ENCODE measurements at regions not wholly inside any gene's neighbourhood (a gene's known extent, or its start where the extent isn't known, plus 50 kb on each side); places are given as distances from the start of the nearest gene placed in this dataset.

DNA sequence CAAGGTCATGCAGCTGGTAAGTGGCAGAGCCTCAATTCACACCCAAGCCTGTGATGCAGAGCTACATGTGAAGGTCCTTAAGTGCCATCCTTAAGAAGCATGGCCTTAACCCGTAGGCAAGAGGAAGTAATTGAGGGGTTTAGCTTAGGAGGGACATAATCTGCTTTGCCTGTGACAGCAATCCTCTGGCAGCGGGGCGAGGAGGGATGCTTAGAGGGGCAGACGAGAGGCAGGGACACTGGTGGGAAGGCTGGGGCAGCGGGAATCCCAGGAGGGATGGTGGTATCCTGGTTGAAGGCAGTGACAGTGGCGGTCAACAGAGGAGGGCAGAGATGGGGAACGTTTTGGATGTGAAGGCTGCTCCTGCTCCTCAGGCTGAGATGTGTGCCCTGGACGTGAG is 88.1 kb downstream of the EFNB1 start:
- H3K36me3 ChIP-seq (ENCODE audit: low read depth) = no peaks in the 10 kb centered on the region
- TF ChIP-seq, protein P1, sequence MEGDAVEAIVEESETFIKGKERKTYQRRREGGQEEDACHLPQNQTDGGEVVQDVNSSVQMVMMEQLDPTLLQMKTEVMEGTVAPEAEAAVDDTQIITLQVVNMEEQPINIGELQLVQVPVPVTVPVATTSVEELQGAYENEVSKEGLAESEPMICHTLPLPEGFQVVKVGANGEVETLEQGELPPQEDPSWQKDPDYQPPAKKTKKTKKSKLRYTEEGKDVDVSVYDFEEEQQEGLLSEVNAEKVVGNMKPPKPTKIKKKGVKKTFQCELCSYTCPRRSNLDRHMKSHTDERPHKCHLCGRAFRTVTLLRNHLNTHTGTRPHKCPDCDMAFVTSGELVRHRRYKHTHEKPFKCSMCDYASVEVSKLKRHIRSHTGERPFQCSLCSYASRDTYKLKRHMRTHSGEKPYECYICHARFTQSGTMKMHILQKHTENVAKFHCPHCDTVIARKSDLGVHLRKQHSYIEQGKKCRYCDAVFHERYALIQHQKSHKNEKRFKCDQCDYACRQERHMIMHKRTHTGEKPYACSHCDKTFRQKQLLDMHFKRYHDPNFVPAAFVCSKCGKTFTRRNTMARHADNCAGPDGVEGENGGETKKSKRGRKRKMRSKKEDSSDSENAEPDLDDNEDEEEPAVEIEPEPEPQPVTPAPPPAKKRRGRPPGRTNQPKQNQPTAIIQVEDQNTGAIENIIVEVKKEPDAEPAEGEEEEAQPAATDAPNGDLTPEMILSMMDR (IDR thresholded peaks at IDR 0.05) = no peak

DNA sequence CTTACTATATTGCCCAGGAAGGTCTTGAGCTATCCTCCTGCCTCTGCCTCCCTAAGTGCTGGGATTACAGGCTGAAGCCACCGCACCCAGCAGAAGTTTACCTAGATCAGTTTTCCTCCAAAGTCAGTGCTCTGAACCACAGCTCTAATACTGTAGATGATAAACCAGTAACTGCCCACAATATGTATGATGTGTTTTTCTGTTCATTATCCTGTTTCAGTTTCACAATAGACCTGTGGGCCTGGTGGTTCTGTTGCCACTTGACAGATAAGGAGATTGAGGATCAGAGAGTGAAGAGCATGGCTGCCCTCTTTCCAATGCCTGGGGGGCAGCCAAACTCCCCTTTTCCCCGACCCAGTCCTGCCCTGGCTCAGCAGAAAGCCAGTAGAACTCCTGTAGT is 87.0 kb downstream of the EFNB1 start:
- intact Hi-C loops (cut with DNase I, micrococcal nuclease) = no loop called here
- no peaks in the 10 kb centered on the region for H3K9me3 ChIP-seq
- no peaks in the 10 kb centered on the region for H3K4me1 ChIP-seq (ENCODE audit: low read depth)
- TF ChIP-seq, protein P1 (IDR thresholded peaks at IDR 0.05) = no peak
- no peak overlapping the region for H3K4me3 ChIP-seq
- ATAC-seq (peak; percentile 19), DNase-seq (no peak)
- no peaks in the 10 kb centered on the region for H3K36me3 ChIP-seq (ENCODE audit: low read depth)

More for the DNA sequence above, 88.1 kb downstream of the EFNB1 start:
- intact Hi-C loops (cut with DNase I, micrococcal nuclease) = no loop called here
- Histone ChIP-seq H3K4me3 (no peak overlapping the region), H3K9me3 (no peaks in the 10 kb centered on the region), H3K4me1 (ENCODE audit: low read depth) (no peaks in the 10 kb centered on the region)
- ATAC-seq = no peak
- DNase-seq = no peak

DNA sequence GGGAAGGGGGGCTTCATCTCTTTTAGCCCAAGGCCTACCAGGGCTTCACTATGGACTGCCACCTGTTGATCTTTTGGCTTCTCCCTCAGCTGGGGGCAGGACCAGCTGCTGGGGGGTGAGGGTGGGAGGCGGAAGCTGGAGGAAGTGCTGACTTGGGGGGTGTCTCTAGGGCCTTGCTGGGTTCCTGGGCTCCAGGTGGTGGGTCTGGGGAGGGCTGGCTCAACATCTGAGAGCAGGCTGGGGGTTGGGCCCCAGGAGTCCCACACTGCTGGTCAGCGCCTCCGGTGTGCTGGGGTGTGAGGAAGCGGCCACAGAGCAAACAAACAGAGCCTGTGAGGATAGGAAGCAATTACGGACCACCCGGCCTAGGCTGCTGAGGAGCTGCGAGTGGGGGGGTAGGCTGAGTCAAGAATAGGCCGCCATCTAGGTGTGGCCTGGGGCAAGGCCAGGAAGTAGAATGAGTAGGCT is 85.7 kb downstream of the EFNB1 start:
- no peaks in the 10 kb centered on the region for H3K9me3 ChIP-seq
- no peaks in the 10 kb centered on the region for H3K36me3 ChIP-seq (ENCODE audit: low read depth)
- intact Hi-C loops (cut with DNase I, micrococcal nuclease) = no loop called here

DNA sequence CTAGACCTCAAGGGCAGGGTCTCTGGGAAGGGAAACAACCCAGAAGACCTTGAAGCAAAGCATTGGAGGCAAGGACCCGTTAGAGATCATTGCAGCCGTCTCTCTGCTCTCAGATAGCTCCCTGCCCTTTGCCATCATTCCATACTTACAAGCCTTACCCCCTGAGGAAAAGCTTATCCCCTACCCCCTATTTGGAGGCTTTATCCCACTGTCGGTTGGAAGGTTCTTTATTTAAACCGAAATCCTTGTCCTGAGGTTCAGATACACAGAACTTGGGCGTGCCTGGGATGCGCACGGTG is 84.4 kb downstream of the EFNB1 start:
- Histone ChIP-seq H3K4me3 (no peak overlapping the region), H3K9me3 (no peaks in the 10 kb centered on the region), H3K36me3 (ENCODE audit: low read depth) (no peaks in the 10 kb centered on the region), H3K4me1 (ENCODE audit: low read depth) (no peaks in the 10 kb centered on the region)
- intact Hi-C loops (cut with DNase I, micrococcal nuclease) = no loop called here
- ATAC-seq = no peak
- no peak for DNase-seq
- TF ChIP-seq, protein P1 (IDR thresholded peaks at IDR 0.05) = no peak

More for the DNA sequence above, 85.7 kb downstream of the EFNB1 start:
- Histone ChIP-seq H3K4me1 (ENCODE audit: low read depth) (no peaks in the 10 kb centered on the region), H3K4me3 (no peak overlapping the region)
- TF ChIP-seq, protein P1 (IDR thresholded peaks at IDR 0.05) = no peak
- DNase-seq = no peak
- no peak for ATAC-seq

DNA sequence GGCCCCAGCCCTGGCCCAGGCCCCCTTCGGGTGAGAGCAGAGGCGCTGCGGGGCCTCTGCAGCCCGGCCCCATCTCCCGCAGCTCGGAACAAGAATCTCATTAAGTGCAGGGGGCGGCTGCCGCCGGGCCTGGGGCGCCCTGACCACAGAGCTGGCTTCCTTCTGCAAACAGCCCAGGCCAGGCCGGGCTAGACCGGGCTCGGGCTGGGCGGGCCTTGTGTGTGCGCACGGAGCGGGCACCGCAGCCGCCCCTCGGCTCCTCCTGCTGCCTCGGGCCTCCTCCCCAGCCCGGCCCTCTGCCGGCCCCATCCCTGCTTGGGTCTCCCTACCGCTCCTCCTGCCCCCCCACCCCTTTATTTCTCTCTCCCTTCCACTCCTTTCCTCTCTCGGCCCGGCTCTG is 83.3 kb downstream of the EFNB1 start:
- no peaks in the 10 kb centered on the region for H3K36me3 ChIP-seq (ENCODE audit: low read depth)
- ATAC-seq = no peak

More for the DNA sequence above, 83.3 kb downstream of the EFNB1 start:
- DNase-seq = no peak
- Histone ChIP-seq H3K4me3 (no peak overlapping the region), H3K4me1 (ENCODE audit: low read depth) (no peaks in the 10 kb centered on the region), H3K9me3 (no peaks in the 10 kb centered on the region)
- intact Hi-C loops (cut with DNase I, micrococcal nuclease) = no loop called here
- TF ChIP-seq, protein P1 (IDR thresholded peaks at IDR 0.05) = no peak

Data from mucosa of descending colon (tissue), 3 donors.